H1 (cell line): ENCODE measurements at regions not wholly inside any gene's neighbourhood (a gene's known extent, or its start where the extent isn't known, plus 50 kb on each side); places are given as distances from the start of the nearest gene placed in this dataset.

Source experiments
- CTCF ChIA-PET: fragments of 300-600 bp; sonication (Branson Sonifier 250); formaldehyde crosslinking; loops from one replicate; lab custom pipeline; 2021; ENCODE audit not compliant: partially characterized antibody; lab: Charles Lee
- POLR2A ChIA-PET: fragments of 300-600 bp; sonication (Branson Sonifier 250); formaldehyde crosslinking; loops from one replicate; lab custom pipeline; 2021; ENCODE audit warnings: inconsistent platforms; ENCODE audit not compliant: partially characterized antibody; lab: Charles Lee
- DNase-seq, 2 experiments: peaks; one replicate each; pipeline versions ENCODE4 v3.0.0 to v3.0.0-alpha.2; 2010 to 2022; ENCODE audit warnings: low spot score in 2 of 2, low read depth in 1 of 2, mixed read lengths in 1 of 2
- FAIRE-seq: peaks from 2 replicates; lab custom pipeline; 2011; peaks lifted over from hg19 to GRCh38; lab: Jason Lieb, UNC
- H2AFZ ChIP-seq: 2 replicates; pipeline ENCODE4 v1.8.1; 2012; ENCODE audit warnings: low read length, inconsistent platforms
- H2AK5ac ChIP-seq: 2 replicates; pipeline ENCODE4 v1.6.1; 2013; ENCODE audit warnings: low read depth, low read length
- H2BK120ac ChIP-seq: replicated peaks from 2 replicates; pipeline ENCODE3; 2013; ENCODE audit warnings: low read depth, low read length, inconsistent platforms
- H2BK12ac ChIP-seq: 2 replicates; pipeline ENCODE4 v1.6.1; 2013; ENCODE audit warnings: low read depth, low read length
- H2BK15ac ChIP-seq: 2 replicates; pipeline ENCODE4 v1.6.1; 2013; ENCODE audit warnings: low read length
- H2BK20ac ChIP-seq: 2 replicates; pipeline ENCODE4 v1.6.1; 2013; ENCODE audit warnings: low read length
- H2BK5ac ChIP-seq: 2 replicates; pipeline ENCODE4 v1.6.1; 2013; ENCODE audit warnings: low read depth, low read length
- H3K14ac ChIP-seq: 2 replicates; pipeline ENCODE4 v1.6.1; 2013; ENCODE audit warnings: inconsistent platforms; ENCODE audit not compliant: insufficient read length
- H3K18ac ChIP-seq: 2 replicates; pipeline ENCODE4 v1.6.1; 2013; ENCODE audit warnings: low read length; ENCODE audit errors: extremely low read depth
- H3K23ac ChIP-seq: 2 replicates; pipeline ENCODE4 v1.6.1; 2013; ENCODE audit warnings: inconsistent platforms; ENCODE audit not compliant: insufficient read length
- H3K23me2 ChIP-seq: 2 replicates; pipeline ENCODE4 v1.6.1; 2013; ENCODE audit warnings: low read depth, low read length
- H3K27ac ChIP-seq: 2 replicates; pipeline ENCODE4 v1.6.1; 2011; ENCODE audit warnings: low read depth, low read length, inconsistent platforms
- H3K27me3 ChIP-seq, 4 experiments: replicated peaks in 1 of 4; 1 replicate in 1 of 4; 2 replicates in 3 of 4; pipeline versions ENCODE4 v1.6.1 to v1.8.1; 2011 to 2013; ENCODE audit warnings: low read length in 3 of 4, mild to moderate bottlenecking in 3 of 4, inconsistent platforms in 2 of 4, mixed read lengths in 2 of 4, moderate library complexity in 1 of 4; ENCODE audit not compliant: control insufficient read depth in 3 of 4, insufficient read depth in 3 of 4; ENCODE audit errors: extremely low read depth in 1 of 4
- H3K36me3 ChIP-seq, 4 experiments: 2 replicates each; pipeline versions ENCODE4 v1.6.1 to v1.8.1; 2011 to 2013; ENCODE audit warnings: mild to moderate bottlenecking in 4 of 4, low read length in 3 of 4, moderate library complexity in 2 of 4, control low read depth in 1 of 4, inconsistent platforms in 1 of 4; ENCODE audit not compliant: insufficient read depth in 4 of 4, control insufficient read depth in 2 of 4
- H3K4ac ChIP-seq: replicated peaks from 2 replicates; pipeline ENCODE3; 2013; ENCODE audit warnings: low read length, low read depth, mixed read lengths, inconsistent platforms; ENCODE audit not compliant: insufficient read length
- H3K4me1 ChIP-seq, 4 experiments: replicated peaks in 1 of 4; 1 replicate in 1 of 4; 2 replicates in 3 of 4; pipeline versions ENCODE4 v1.6.1 to v1.8.1; 2011 to 2013; ENCODE audit warnings: low read length in 3 of 4, inconsistent platforms in 2 of 4, mixed read lengths in 1 of 4; ENCODE audit not compliant: insufficient read depth in 4 of 4, control insufficient read depth in 3 of 4
- H3K4me2 ChIP-seq, 2 experiments: 2 replicates each; pipeline versions ENCODE4 v1.6.1 to v1.8.1; 2011 to 2013; ENCODE audit warnings: low read depth in 2 of 2, low read length in 2 of 2, control low read depth in 1 of 2, inconsistent platforms in 1 of 2, mild to moderate bottlenecking in 1 of 2; ENCODE audit not compliant: insufficient read depth in 1 of 2
- H3K4me3 ChIP-seq, 4 experiments: fragments of 200-600, 300-600 bp in 1 of 4; sonication (generic), shearing (Covaris generic), sonication (Bioruptor Twin) in 1 of 4; 2 replicates each; pipeline versions ENCODE4 v1.5.1 to v1.8.1; 2011 to 2016; ENCODE audit warnings: low read length in 4 of 4, low read depth in 3 of 4, control low read depth in 2 of 4, inconsistent platforms in 2 of 4, mild to moderate bottlenecking in 2 of 4, mixed read lengths in 1 of 4, moderate library complexity in 1 of 4; ENCODE audit not compliant: insufficient read depth in 2 of 4; ENCODE audit errors: extremely low read depth in 1 of 4
- H3K56ac ChIP-seq: replicated peaks from 2 replicates; pipeline ENCODE3; 2013; ENCODE audit warnings: low read depth, mild to moderate bottlenecking, mixed read lengths, low read length, inconsistent platforms; ENCODE audit not compliant: insufficient read length
- H3K79me1 ChIP-seq: 2 replicates; pipeline ENCODE4 v1.6.1; 2013; ENCODE audit warnings: low read depth, low read length, control low read depth
- H3K79me2 ChIP-seq, 2 experiments: 2 replicates each; pipeline versions ENCODE4 v1.6.1 to v1.8.1; 2012 to 2013; ENCODE audit warnings: low read length in 2 of 2, mild to moderate bottlenecking in 2 of 2, inconsistent platforms in 1 of 2; ENCODE audit not compliant: insufficient read depth in 2 of 2, control insufficient read depth in 1 of 2
- H3K9ac ChIP-seq, 4 experiments: replicated peaks in 1 of 4; 1 replicate in 1 of 4; 2 replicates in 3 of 4; pipeline versions ENCODE4 v1.6.1 to v1.8.1; 2011 to 2013; ENCODE audit warnings: low read depth in 3 of 4, low read length in 3 of 4, control low read depth in 2 of 4, mild to moderate bottlenecking in 2 of 4, moderate library complexity in 2 of 4, inconsistent platforms in 1 of 4; ENCODE audit errors: extremely low read depth in 1 of 4
- H3K9me3 ChIP-seq, 2 experiments: 2 replicates each; pipeline versions ENCODE4 v1.6.1 to v1.8.1; 2012 to 2013; ENCODE audit warnings: mild to moderate bottlenecking in 2 of 2, moderate library complexity in 2 of 2, control low read depth in 1 of 2, inconsistent platforms in 1 of 2, low read depth in 1 of 2, low read length in 1 of 2, mixed read lengths in 1 of 2; ENCODE audit not compliant: insufficient read depth in 2 of 2
- H4K20me1 ChIP-seq, 2 experiments: replicated peaks in 1 of 2; 2 replicates each; pipeline versions ENCODE3 to v1.8.1; 2011 to 2013; ENCODE audit warnings: inconsistent platforms in 2 of 2, low read length in 2 of 2, mild to moderate bottlenecking in 1 of 2; ENCODE audit not compliant: insufficient read depth in 2 of 2, control insufficient read depth in 1 of 2
- H4K5ac ChIP-seq: 2 replicates; pipeline ENCODE4 v1.6.1; 2013; ENCODE audit warnings: low read length, low read depth, mixed read lengths, inconsistent platforms; ENCODE audit not compliant: insufficient read length
- H4K8ac ChIP-seq: 2 replicates; pipeline ENCODE4 v1.8.0; 2013; ENCODE audit warnings: mild to moderate bottlenecking, moderate library complexity, low read length, inconsistent platforms; ENCODE audit not compliant: insufficient read depth; ENCODE audit errors: extremely low read depth
- H4K91ac ChIP-seq: replicated peaks from 2 replicates; pipeline ENCODE3; 2013; ENCODE audit warnings: low read length, mixed read lengths, inconsistent platforms; ENCODE audit not compliant: insufficient read length
- CBX5 ChIP-seq: fragments of 300-800, 300-1000 bp; sonication (generic); IDR thresholded peaks from 2 replicates; pipeline ENCODE4 v1.7.1; 2016; ENCODE audit warnings: antibody characterized with exemption, low read length, low read depth
- CEBPB ChIP-seq: IDR thresholded peaks from 2 replicates; pipeline ENCODE4 v1.6.1; 2012; ENCODE audit warnings: low read depth, low read length
- CHD1 ChIP-seq: IDR thresholded peaks from 2 replicates; pipeline ENCODE4 v1.6.1; 2012; ENCODE audit warnings: low read depth, low read length, improper control_type of control experiment
- EZH2 ChIP-seq: fragments of 200-600 bp; sonication (generic); IDR thresholded peaks from 2 replicates; pipeline ENCODE4 v1.7.1; 2012; ENCODE audit warnings: low read depth, mild to moderate bottlenecking, moderate library complexity, low read length, inconsistent platforms; ENCODE audit not compliant: severe bottlenecking
- FOSL1 ChIP-seq: IDR thresholded peaks from 2 replicates; pipeline ENCODE4 v1.6.1; 2011; ENCODE audit warnings: mild to moderate bottlenecking, low read depth, low read length, moderate library complexity; ENCODE audit not compliant: insufficient read depth
- MAFK ChIP-seq: IDR thresholded peaks from 2 replicates; pipeline ENCODE4 v1.6.1; 2012; ENCODE audit warnings: low read depth, mild to moderate bottlenecking, improper control_type of control experiment, low read length
- POLR2A ChIP-seq, 2 experiments: IDR thresholded peaks; 1 replicate in 1 of 2; 2 replicates in 1 of 2; pipeline ENCODE4 v1.6.1; 2011; ENCODE audit warnings: low read depth in 2 of 2, low read length in 2 of 2, mild to moderate bottlenecking in 2 of 2; ENCODE audit errors: control extremely low read depth in 1 of 2
- POU5F1 ChIP-seq: IDR thresholded peaks from 2 replicates; pipeline ENCODE4 v1.6.1; 2011; ENCODE audit warnings: low read depth, mild to moderate bottlenecking, low read length, moderate library complexity
- RNF2 ChIP-seq: fragments of 200-900, 300-1000 bp; sonication (generic); IDR thresholded peaks from 2 replicates; pipeline ENCODE4 v1.7.1; 2016; ENCODE audit warnings: borderline replicate concordance, low read depth, mild to moderate bottlenecking, antibody characterized with exemption, low read length; ENCODE audit not compliant: poor library complexity, severe bottlenecking; ENCODE audit errors: missing control alignments
- SIX5 ChIP-seq: IDR thresholded peaks from 2 replicates; pipeline ENCODE4 v1.6.1; 2011; ENCODE audit warnings: mild to moderate bottlenecking, low read depth, low read length
- SP1 ChIP-seq: IDR thresholded peaks from 2 replicates; pipeline ENCODE4 v1.6.1; 2011; ENCODE audit warnings: low read depth, low read length
- SUZ12 ChIP-seq: fragments of 200-600 bp; sonication (generic); IDR thresholded peaks from 2 replicates; pipeline ENCODE4 v1.6.1; 2012; ENCODE audit warnings: mild to moderate bottlenecking, inconsistent platforms, low read length, moderate library complexity, mixed read lengths
- TAF1 ChIP-seq: IDR thresholded peaks from 2 replicates; pipeline ENCODE4 v1.6.1; 2011; ENCODE audit warnings: mild to moderate bottlenecking, low read depth, low read length
- TEAD4 ChIP-seq: IDR thresholded peaks from 2 replicates; pipeline ENCODE4 v1.6.1; 2012; ENCODE audit warnings: low read depth, low read length, inconsistent platforms, mixed read lengths
- WGBS, 2 experiments: shearing (Covaris generic) in 1 of 2; methylation state at CpG; one replicate each; pipeline versions ENCODE4 v1.1.6 to v1.1.7; 2013 to 2015; ENCODE audit warnings: low lambda C conversion rate in 2 of 2, mixed read lengths in 2 of 2, inconsistent platforms in 1 of 2, low coverage in 1 of 2, missing lambda C conversion rate in 1 of 2; ENCODE audit not compliant: insufficient replicate concordance in 2 of 2, insufficient coverage in 1 of 2, insufficient read length in 1 of 2; ENCODE audit errors: extremely low coverage in 1 of 2, missing lambda C conversion rate in 1 of 2; 5-methylcytosine and 5-hydroxymethylcytosine counted together
- TF ChIP-seq, protein P1 (sequence below): IDR thresholded peaks from 2 replicates; pipeline ENCODE4 v1.6.1; 2011; ENCODE audit warnings: low read length, improper control_type of control experiment

DNA sequence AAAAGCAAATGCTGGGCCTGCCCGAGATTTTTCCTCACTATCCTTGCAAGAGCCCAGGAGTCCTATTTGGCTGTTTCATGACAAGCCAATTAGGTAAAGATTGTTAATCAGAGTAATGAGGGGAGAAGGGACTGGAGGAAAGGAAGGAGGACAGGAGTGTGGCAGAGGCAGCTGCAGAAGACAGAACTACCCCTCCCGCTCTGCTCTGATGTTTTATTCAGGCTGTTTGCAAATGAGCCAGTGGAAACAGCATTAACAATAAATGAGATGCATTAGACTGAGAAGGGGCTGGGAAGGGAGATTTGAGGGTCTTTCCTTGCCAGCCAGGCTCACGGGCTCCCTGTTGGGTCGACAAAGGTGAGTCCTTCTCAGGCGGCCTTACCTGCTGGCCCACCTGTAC, 421.0 kb upstream of the CCDC196 start:
- H3K79me2 ChIP-seq: no peaks in the 10 kb centered on the region
- no peaks in the 10 kb centered on the region for H3K23me2 ChIP-seq
- no peak overlapping the region for H3K27ac ChIP-seq
- no peak overlapping the region for H4K91ac ChIP-seq
- no peaks in the 10 kb centered on the region for H3K9me3 ChIP-seq
- no peak overlapping the region for H3K4me2 ChIP-seq
- H3K9ac ChIP-seq: no peak overlapping the region
- no peak overlapping the region for H4K8ac ChIP-seq
- H2AK5ac ChIP-seq: no peak overlapping the region
- H3K4ac ChIP-seq: no peak overlapping the region
- H2AFZ ChIP-seq: no peak overlapping the region
- no peaks in the 10 kb centered on the region for H3K4me1 ChIP-seq
- H2BK120ac ChIP-seq: no peak overlapping the region
- no peaks in the 10 kb centered on the region for H3K79me1 ChIP-seq
- no peaks in the 10 kb centered on the region for H4K20me1 ChIP-seq
- no peak overlapping the region for H3K18ac ChIP-seq
- DNase-seq: no peak
- no peak overlapping the region for H3K14ac ChIP-seq
- FAIRE-seq: no peak
- ChIA-PET POLR2A (no interaction called here), CTCF (interaction anchor here (0.6 to 4.4 kb wide), 5 partner anchors 99 to 241 kb away, joined by 3 to 43 read pairs (median 4); no protein-coding TSS in a partner anchor)
- no peak overlapping the region for H3K23ac ChIP-seq
- no peak overlapping the region for H3K4me3 ChIP-seq
- H3K56ac ChIP-seq: no peak overlapping the region
- H3K36me3 ChIP-seq: no peaks in the 10 kb centered on the region
- no peaks in the 10 kb centered on the region for H3K27me3 ChIP-seq
- no peak overlapping the region for H2BK12ac ChIP-seq
- 92% methylated on average over 5 of the region's 5 CpGs; no CpG with 5 or more reads in 1 of the 2 experiments for WGBS, 2 experiments
- H4K5ac ChIP-seq: no peak overlapping the region
- no peak overlapping the region for H2BK5ac ChIP-seq
- no peak overlapping the region for H2BK15ac ChIP-seq
- TF ChIP-seq POU5F1: no peak
- no peak for TF ChIP-seq MAFK
- no peak for TF ChIP-seq SIX5
- TF ChIP-seq CHD1: no peak
- no peak for TF ChIP-seq SUZ12
- TF ChIP-seq RNF2: no peak
- TF ChIP-seq POLR2A (IDR thresholded peaks at IDR 0.05; ENCODE audit: control extremely low read depth in 1 of 2, low read depth in 2 of 2, low read length in 2 of 2): no peak
- no peak for TF ChIP-seq SP1
- TF ChIP-seq TEAD4: no peak
- no peak for TF ChIP-seq CEBPB
- no peak for TF ChIP-seq CBX5
- TF ChIP-seq TAF1: no peak
- TF ChIP-seq, protein P1, sequence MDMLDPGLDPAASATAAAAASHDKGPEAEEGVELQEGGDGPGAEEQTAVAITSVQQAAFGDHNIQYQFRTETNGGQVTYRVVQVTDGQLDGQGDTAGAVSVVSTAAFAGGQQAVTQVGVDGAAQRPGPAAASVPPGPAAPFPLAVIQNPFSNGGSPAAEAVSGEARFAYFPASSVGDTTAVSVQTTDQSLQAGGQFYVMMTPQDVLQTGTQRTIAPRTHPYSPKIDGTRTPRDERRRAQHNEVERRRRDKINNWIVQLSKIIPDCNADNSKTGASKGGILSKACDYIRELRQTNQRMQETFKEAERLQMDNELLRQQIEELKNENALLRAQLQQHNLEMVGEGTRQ: no peak
- TF ChIP-seq EZH2: no peak
- TF ChIP-seq FOSL1: no peak
- no peak overlapping the region for H2BK20ac ChIP-seq
